Neural cell (in vitro differentiated cells): ENCODE measurements at regions not wholly inside any gene's neighbourhood (a gene's known extent, or its start where the extent isn't known, plus 50 kb on each side); places are given as distances from the start of the nearest gene placed in this dataset.

Experiments
- H2AFZ ChIP-seq: fragments of 200-600, 300-800 bp; sonication (generic), shearing (Covaris generic); 2 replicates; pipeline ENCODE4 v1.6.0; 2014; ENCODE audit warnings: low read depth, mild to moderate bottlenecking, antibody characterized with exemption, low read length, moderate library complexity
- H3F3A ChIP-seq: fragments of 200-600 bp; shearing (Covaris generic); 2 replicates; pipeline ENCODE4 v1.6.1; 2016; ENCODE audit warnings: mild to moderate bottlenecking, moderate library complexity, mixed read lengths, antibody characterized with exemption, low read length; ENCODE audit not compliant: insufficient read depth, poor library complexity, severe bottlenecking
- H3K27ac ChIP-seq: fragments of 200-600, 300-800 bp; sonication (generic), shearing (Covaris generic); 2 replicates; pipeline ENCODE4 v1.5.1; 2014; ENCODE audit warnings: mild to moderate bottlenecking, low read length, moderate library complexity
- H3K27me3 ChIP-seq: fragments of 300-800, 200-600 bp; sonication (generic), shearing (Covaris generic); 2 replicates; pipeline ENCODE4 v1.6.0; 2014; ENCODE audit warnings: mild to moderate bottlenecking, low read depth, low read length, moderate library complexity; ENCODE audit not compliant: insufficient read depth
- H3K36me3 ChIP-seq: fragments of 300-800, 200-600 bp; sonication (generic), shearing (Covaris generic); 2 replicates; pipeline ENCODE4 v1.5.1; 2014; ENCODE audit warnings: mild to moderate bottlenecking, antibody characterized with exemption, low read length, moderate library complexity; ENCODE audit not compliant: insufficient read depth
- H3K4me2 ChIP-seq: fragments of 300-800, 200-600 bp; sonication (generic), shearing (Covaris generic); 2 replicates; pipeline ENCODE4 v1.6.0; 2014; ENCODE audit warnings: mild to moderate bottlenecking, low read length
- H3K4me3 ChIP-seq: fragments of 300-800, 200-600 bp; sonication (generic), shearing (Covaris generic); 2 replicates; pipeline ENCODE4 v1.5.1; 2014; ENCODE audit warnings: mild to moderate bottlenecking, low read length, moderate library complexity
- H3K79me2 ChIP-seq: fragments of 200-600 bp; shearing (Covaris generic); replicated peaks from 2 replicates; pipeline ENCODE4 v1.6.0; 2014; ENCODE audit warnings: mild to moderate bottlenecking, low read length, moderate library complexity; ENCODE audit not compliant: insufficient read depth
- H3K9ac ChIP-seq: fragments of 300-800, 200-600 bp; sonication (generic), shearing (Covaris generic); 2 replicates; pipeline ENCODE4 v1.6.1; 2016; ENCODE audit warnings: mild to moderate bottlenecking, low read length, mixed read lengths
- H3K9me2 ChIP-seq: fragments of 200-600 bp; shearing (Covaris generic); 2 replicates; pipeline ENCODE4 v1.6.1; 2016; ENCODE audit warnings: mild to moderate bottlenecking, low read length, mixed read lengths; ENCODE audit not compliant: insufficient read depth
- H3K9me3 ChIP-seq: fragments of 200-600, 300-800 bp; sonication (generic), shearing (Covaris generic); 2 replicates; pipeline ENCODE4 v1.6.1; 2016; ENCODE audit warnings: mild to moderate bottlenecking, mixed run types, low read length, moderate library complexity, mixed read lengths
- H4K20me1 ChIP-seq: fragments of 200-600 bp; shearing (Covaris generic); 2 replicates; pipeline ENCODE4 v1.6.1; 2016; ENCODE audit warnings: mild to moderate bottlenecking, mixed run types; ENCODE audit not compliant: insufficient read depth
- CTCF ChIP-seq: fragments of 450-650 bp; IDR thresholded peaks from 2 replicates; pipeline ENCODE4 v1.5.1; 2014; ENCODE audit warnings: antibody characterized with exemption, mild to moderate bottlenecking, moderate library complexity; ENCODE audit not compliant: poor library complexity, severe bottlenecking
- EP300 ChIP-seq: fragments of 450-650 bp; conservative IDR thresholded peaks from 2 replicates; pipeline ENCODE4 v1.6.1; 2014; ENCODE audit warnings: antibody characterized with exemption, mild to moderate bottlenecking, moderate library complexity; ENCODE audit not compliant: poor library complexity, severe bottlenecking
- EZH2 ChIP-seq: fragments of 200-600, 300-800 bp; shearing (Covaris generic), sonication (generic); IDR thresholded peaks from 2 replicates; pipeline ENCODE4 v1.6.1; 2014; ENCODE audit warnings: antibody characterized with exemption, low read length, borderline replicate concordance, mild to moderate bottlenecking; ENCODE audit not compliant: insufficient read depth, poor library complexity, severe bottlenecking
- MXI1 ChIP-seq: fragments of 450-650 bp; conservative IDR thresholded peaks from 2 replicates; pipeline ENCODE4 v1.6.1; 2014; ENCODE audit warnings: antibody characterized with exemption, mild to moderate bottlenecking; ENCODE audit not compliant: poor library complexity, severe bottlenecking
- POLR2AphosphoS5 ChIP-seq: IDR thresholded peaks from 2 replicates; pipeline ENCODE4 v1.6.1; 2012
- RAD21 ChIP-seq: fragments of 450-650 bp; conservative IDR thresholded peaks from 2 replicates; pipeline ENCODE4 v1.6.1; 2014; ENCODE audit warnings: antibody characterized with exemption, mild to moderate bottlenecking, moderate library complexity
- REST ChIP-seq: IDR thresholded peaks from 2 replicates; pipeline ENCODE4 v1.6.1; 2012; ENCODE audit warnings: borderline replicate concordance
- SMC3 ChIP-seq: fragments of 450-650 bp; conservative IDR thresholded peaks from 2 replicates; pipeline ENCODE4 v1.6.1; 2014; ENCODE audit warnings: antibody characterized with exemption, mild to moderate bottlenecking, moderate library complexity; ENCODE audit not compliant: poor library complexity
- TAF1 ChIP-seq: IDR thresholded peaks from 2 replicates; pipeline ENCODE4 v1.6.1; 2012; ENCODE audit warnings: low read depth

- no peaks in the 10 kb centered on the region for H4K20me1 ChIP-seq
- no peaks in the 10 kb centered on the region for H3K79me2 ChIP-seq
- H2AFZ ChIP-seq: no peak overlapping the region
- H3K9me3 ChIP-seq: no peaks in the 10 kb centered on the region
- no peaks in the 10 kb centered on the region for H3K9me2 ChIP-seq
- TF ChIP-seq EP300: no peak
- TF ChIP-seq CTCF: no peak
- no peak for TF ChIP-seq POLR2AphosphoS5
- no peak for TF ChIP-seq EZH2
- no peak for TF ChIP-seq REST
- TF ChIP-seq SMC3: no peak
- no peak for TF ChIP-seq MXI1
- TF ChIP-seq RAD21: no peak
- TF ChIP-seq TAF1: no peak
- H3K36me3 ChIP-seq: no peaks in the 10 kb centered on the region
- no peaks in the 10 kb centered on the region for H3F3A ChIP-seq
- no peak overlapping the region for H3K9ac ChIP-seq
- no peak overlapping the region for H3K4me3 ChIP-seq
- no peak overlapping the region for H3K27ac ChIP-seq
- H3K4me2 ChIP-seq: no peak overlapping the region
- H3K27me3 ChIP-seq: no peaks in the 10 kb centered on the region
Measured at GRCh38 chr4:173758132-173758531, 228.1 kb upstream of the HAND2 start.

- Histone ChIP-seq H3K79me2 (no peaks in the 10 kb centered on the region), H3K9me2 (no peaks in the 10 kb centered on the region), H3K4me2 (no peak overlapping the region), H3F3A (no peaks in the 10 kb centered on the region), H4K20me1 (no peaks in the 10 kb centered on the region), H3K36me3 (no peaks in the 10 kb centered on the region), H2AFZ (no peak overlapping the region), H3K4me3 (no peak overlapping the region), H3K9ac (no peak overlapping the region), H3K27me3 (no peaks in the 10 kb centered on the region), H3K9me3 (no peaks in the 10 kb centered on the region), H3K27ac (no peak overlapping the region)
- TF ChIP-seq REST (no peak), EZH2 (no peak), POLR2AphosphoS5 (no peak), TAF1 (no peak)
Measured at GRCh38 chr4:173753408-173753807, 223.4 kb upstream of the HAND2 start.
